K562 (cell line): ENCODE measurements at regions not wholly inside any gene's neighbourhood (a gene's known extent, or its start where the extent isn't known, plus 50 kb on each side); places are given as distances from the start of the nearest gene placed in this dataset.

ENCODE experiments used
- CTCF ChIP-seq, 3 experiments: IDR thresholded peaks in 2 of 3; conservative IDR thresholded peaks in 1 of 3; 2 replicates each; pipeline ENCODE4 v1.5.1; 2011 to 2012; ENCODE audit warnings: low read length in 3 of 3, mild to moderate bottlenecking in 3 of 3, control low read depth in 2 of 3, improper control_type of control experiment in 1 of 3, inconsistent platforms in 1 of 3, low read depth in 1 of 3, mixed read lengths in 1 of 3, moderate library complexity in 1 of 3; ENCODE audit not compliant: insufficient read depth in 2 of 3
- FOSL1 ChIP-seq: fragments of 200-800 bp; sonication (Bioruptor generic); conservative IDR thresholded peaks from 2 replicates; pipeline ENCODE4 v1.6.1; 2016; ENCODE audit warnings: missing genetic modification characterization, missing compliant biosample characterization
- HEY1 ChIP-seq: fragments of 250-450 bp; sonication (Bioruptor Pico); IDR thresholded peaks from 2 replicates; pipeline ENCODE4 v1.5.0; 2020; ENCODE audit warnings: mild to moderate bottlenecking, moderate library complexity, borderline replicate concordance
- HLTF ChIP-seq: fragments of 450-650 bp; IDR thresholded peaks from 2 replicates; pipeline ENCODE4 v1.6.1; 2016
- HNRNPLL ChIP-seq: fragments of 200-400 bp; formaldehyde crosslinking; IDR thresholded peaks from 2 replicates; pipeline ENCODE4 v1.6.1; 2017; ENCODE audit warnings: low read length, low read depth, mild to moderate bottlenecking; ENCODE audit not compliant: poor library complexity, severe bottlenecking
- PHB ChIP-seq: fragments of 250-450 bp; sonication (Bioruptor Pico); IDR thresholded peaks from 2 replicates; pipeline ENCODE4 v1.5.0; 2021
- STAT6 ChIP-seq: sonication (generic); formaldehyde crosslinking; IDR thresholded peaks from 2 replicates; pipeline ENCODE4 v1.8.1; 2023; ENCODE audit warnings: mild to moderate bottlenecking, missing genetic modification reagents
- ZBTB33 ChIP-seq: sonication (generic); formaldehyde crosslinking; IDR thresholded peaks from 2 replicates; pipeline ENCODE4 v1.8.1; 2023; ENCODE audit warnings: mild to moderate bottlenecking, missing genetic modification reagents
- TF ChIP-seq, protein P1 (sequence below): fragments of 250-450 bp; sonication (Bioruptor Pico); IDR thresholded peaks from 2 replicates; pipeline ENCODE4 v1.5.1; 2021; ENCODE audit warnings: mild to moderate bottlenecking
- TF ChIP-seq, protein P2 (sequence below): fragments of 250-450 bp; sonication (Bioruptor Pico); IDR thresholded peaks from 2 replicates; pipeline ENCODE4 v1.4.0; 2020; ENCODE audit warnings: borderline replicate concordance

GRCh38 chr7:20275637-20276036 is 55.1 kb upstream of the ITGB8 start (continued):
- TF ChIP-seq STAT6 (CRISPR knock-in tag) = no peak
- no peak for TF ChIP-seq HLTF
- TF ChIP-seq, protein P1, sequence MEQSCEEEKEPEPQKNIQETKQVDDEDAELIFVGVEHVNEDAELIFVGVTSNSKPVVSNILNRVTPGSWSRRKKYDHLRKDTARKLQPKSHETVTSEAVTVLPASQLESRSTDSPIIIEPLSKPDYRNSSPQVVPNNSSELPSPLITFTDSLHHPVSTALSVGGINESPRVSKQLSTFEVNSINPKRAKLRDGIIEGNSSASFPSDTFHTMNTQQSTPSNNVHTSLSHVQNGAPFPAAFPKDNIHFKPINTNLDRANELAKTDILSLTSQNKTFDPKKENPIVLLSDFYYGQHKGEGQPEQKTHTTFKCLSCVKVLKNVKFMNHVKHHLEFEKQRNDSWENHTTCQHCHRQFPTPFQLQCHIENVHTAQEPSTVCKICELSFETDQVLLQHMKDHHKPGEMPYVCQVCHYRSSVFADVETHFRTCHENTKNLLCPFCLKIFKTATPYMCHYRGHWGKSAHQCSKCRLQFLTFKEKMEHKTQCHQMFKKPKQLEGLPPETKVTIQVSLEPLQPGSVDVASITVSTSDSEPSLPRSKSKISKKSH = no peak
- TF ChIP-seq HNRNPLL = no peak
- TF ChIP-seq, protein P2, sequence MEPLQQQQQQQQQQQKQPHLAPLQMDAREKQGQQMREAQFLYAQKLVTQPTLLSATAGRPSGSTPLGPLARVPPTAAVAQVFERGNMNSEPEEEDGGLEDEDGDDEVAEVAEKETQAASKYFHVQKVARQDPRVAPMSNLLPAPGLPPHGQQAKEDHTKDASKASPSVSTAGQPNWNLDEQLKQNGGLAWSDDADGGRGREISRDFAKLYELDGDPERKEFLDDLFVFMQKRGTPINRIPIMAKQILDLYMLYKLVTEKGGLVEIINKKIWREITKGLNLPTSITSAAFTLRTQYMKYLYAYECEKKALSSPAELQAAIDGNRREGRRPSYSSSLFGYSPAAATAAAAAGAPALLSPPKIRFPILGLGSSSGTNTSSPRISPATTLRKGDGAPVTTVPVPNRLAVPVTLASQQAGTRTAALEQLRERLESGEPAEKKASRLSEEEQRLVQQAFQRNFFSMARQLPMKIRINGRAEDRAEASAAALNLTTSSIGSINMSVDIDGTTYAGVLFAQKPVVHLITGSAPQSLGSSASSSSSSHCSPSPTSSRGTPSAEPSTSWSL = no peak
- TF ChIP-seq ZBTB33 (CRISPR knock-in tag) = no peak
- no peak for TF ChIP-seq CTCF (IDR thresholded peaks at IDR 0.05 in 2 of 3, conservative IDR thresholded peaks at IDR 0.05 in 1 of 3; ENCODE audit: insufficient read depth in 2 of 3, low read depth in 1 of 3, low read length in 3 of 3)
- TF ChIP-seq FOSL1 (tag) = no peak
- no peak for TF ChIP-seq PHB (CRISPR knock-in tag)
- TF ChIP-seq HEY1 (CRISPR knock-in tag) = no peak
